HG03097 (cell line): ENCODE measurements at regions not wholly inside any gene's neighbourhood (a gene's known extent, or its start where the extent isn't known, plus 50 kb on each side); places are given as distances from the start of the nearest gene placed in this dataset.
A peak's percentile ranks its signal among the peaks of the same experiment; 100 is the strongest.
"Not testable (repeated sequence)": the region's sequence is repeated elsewhere in the genome, so short reads cannot be mapped to it uniquely, and the experiment has no call there.

Experiments used
- ATAC-seq: cut with Tn5 transposase; IDR thresholded peaks from one replicate; pipeline ENCODE4 v1.9.1; 2021; ENCODE audit not compliant: unreplicated experiment, low FRiP score

DNA sequence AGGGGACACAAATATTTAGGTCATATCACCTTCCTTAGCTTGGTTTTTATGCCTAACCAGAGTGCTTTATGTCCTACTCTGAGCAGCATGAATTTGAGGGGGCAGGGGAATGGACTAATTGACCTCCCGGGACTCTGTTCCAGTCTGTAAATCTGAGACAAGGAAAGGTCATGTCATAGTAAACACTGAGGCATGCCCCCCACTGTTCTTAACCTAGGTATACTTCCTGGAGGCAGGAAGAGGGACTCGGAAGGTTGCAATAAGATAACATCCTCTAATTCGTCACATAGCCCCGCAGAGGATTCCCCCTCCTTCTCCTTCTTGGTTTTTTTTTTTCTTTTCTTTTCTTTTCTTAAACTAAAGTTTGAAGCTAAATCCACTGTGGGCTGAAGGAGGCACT lies 540.3 kb upstream of the CADM1 start:
- ATAC-seq: no peak

DNA sequence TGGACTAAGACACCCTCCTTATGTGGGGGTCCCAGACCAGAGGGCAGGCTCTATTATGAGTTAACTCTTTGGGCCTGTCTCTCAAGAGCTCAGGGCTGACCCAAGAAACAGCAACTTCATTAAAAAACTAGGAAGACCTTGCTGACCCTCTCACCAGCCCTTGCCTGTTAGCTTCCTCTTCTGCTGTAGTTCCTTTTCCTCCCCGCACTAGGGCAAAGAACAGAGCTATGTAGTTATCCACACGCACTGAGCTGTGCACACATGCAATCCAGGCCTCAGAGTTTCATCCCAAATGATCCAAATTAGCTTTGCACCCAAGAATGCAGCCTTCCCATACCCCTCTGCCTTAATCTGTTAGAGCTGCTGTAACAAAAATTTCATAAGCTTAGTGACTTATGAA lies 539.6 kb upstream of the CADM1 start:
- ATAC-seq: no peak

DNA sequence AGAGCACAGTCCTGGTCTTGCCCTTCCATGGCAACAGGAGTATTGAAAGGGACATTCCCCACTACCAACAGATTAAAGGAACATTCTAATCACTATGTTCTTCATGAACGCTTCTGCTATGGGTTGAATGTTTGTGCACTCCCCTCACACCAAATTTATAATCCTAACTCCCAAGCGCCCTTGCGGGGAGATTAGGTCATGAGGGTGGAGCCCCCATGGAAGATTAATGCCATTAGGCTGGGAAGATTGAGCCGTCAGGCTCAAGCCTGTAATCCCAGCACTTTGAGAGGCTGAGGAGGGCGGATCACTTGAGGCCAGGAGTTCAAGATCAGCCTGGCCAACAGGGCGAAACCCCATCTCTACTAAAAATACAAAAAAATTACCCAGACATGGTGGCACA lies 538.8 kb upstream of the CADM1 start:
- not testable (repeated sequence) for ATAC-seq

DNA sequence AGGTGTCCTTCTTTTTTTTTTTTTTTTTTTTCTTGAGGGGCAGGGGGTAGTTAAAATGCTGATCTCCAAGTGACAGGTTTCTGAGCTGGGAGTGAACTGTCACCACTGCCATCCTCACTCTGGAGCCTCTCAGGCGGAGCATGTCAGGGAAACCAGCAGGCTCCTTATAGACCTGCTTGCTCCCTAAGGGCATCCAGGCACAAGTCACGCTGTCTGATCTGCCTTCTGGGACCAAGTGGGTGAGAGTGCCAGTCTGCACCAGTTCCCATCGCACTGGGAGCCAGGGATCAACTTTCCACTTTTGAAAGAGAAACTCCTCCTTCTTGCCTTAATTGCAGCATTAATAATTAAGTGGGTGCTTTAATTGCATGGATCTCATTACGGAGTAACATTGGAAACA lies 537.9 kb upstream of the CADM1 start:
- no peak for ATAC-seq

DNA sequence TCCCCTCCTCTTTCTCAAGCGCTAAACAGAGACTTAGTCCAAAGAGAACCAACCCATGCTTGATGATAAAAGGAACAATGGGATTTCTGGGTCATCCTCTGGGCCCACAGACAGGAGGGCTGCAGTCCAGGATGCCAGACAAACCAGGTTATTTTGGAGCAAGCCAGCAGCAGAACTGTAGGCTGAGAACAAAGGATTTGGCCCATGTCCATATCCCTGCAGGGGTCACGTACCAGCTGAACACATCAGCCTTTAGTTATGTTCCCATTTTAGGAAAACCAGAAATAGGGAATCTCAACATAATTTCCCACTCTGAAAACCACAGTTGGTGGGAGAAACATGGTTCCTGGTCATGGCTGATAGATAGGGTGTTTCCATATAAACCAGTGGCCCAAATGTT lies 533.6 kb upstream of the CADM1 start:
- ATAC-seq: no peak

DNA sequence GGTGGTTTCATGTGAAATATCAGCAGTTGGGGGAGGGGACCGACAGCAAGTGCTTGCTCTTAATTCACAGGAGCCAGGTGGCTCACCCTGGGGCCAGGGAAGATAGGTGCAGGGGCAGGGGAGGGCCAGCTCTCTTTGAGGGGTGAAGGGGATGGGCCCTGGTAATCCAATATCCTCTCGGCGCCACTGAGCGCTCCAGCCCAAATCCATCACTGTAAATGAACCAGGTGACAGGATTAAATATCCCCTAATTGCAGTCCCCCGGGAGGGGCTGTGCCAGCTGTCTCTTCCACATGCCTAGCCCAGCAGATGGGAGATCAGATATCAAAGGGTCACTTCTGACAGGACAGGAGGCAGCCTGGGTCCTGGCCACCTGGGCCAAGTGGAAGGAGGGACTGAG lies 531.8 kb upstream of the CADM1 start:
- no peak for ATAC-seq

DNA sequence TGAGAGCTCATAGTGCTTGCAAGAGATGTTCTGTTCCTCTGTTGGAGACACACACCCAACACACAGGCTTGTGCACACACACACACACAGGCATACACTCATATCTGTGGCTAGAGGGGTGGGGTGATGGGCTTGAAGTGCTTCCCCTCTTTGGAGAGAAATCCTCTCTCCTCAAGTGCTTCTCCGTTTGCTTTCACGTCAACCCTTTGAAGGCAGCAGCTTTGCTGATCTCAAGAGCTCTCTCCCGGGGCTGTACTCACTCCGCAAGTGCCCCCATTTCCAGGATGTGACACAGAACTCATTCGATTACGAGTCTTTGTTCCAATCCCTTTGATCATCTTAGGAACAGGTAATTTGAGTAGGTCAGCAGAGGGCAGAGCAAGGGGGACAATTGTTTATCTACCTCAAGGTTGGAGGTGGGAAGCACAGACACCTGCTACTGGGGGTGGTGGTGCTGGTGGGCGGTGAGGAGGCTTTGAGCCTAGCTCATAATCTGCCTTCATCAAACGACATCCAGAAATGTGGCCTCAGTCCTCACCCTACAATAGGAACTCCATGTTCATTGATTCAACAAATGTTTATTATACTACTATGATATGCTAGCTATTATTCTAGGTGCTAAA lies 529.8 kb upstream of the CADM1 start:
- no peak for ATAC-seq

DNA sequence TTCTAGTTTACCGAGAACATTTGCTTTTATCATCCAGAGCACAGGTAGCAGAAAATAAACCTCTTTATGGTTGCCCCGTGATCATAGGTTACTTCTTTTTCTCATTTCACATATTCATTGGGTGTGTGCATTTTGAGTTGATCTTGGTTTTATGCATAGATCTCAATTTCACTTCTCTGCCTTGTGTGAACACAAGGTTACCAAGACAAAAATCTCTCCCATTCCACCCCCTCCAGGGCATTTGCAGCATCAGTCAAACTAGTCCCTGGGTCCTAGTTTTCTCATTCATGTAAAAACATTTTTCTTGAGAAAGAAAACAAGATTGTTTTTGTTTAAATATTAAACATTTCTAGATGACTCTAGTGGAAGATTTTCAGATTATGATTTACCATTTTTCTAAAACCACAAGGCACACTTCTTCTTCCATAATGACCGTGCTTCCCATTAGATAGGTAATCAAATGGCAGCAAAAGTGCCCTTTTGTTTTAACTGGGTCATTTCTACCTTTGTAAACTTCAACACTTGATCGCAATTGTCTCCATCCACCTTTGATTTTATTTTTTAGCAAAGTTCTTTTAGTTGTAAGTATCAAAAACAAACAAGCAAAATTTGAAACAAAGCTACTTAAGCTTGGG lies 526.6 kb upstream of the CADM1 start:
- no peak for ATAC-seq

DNA sequence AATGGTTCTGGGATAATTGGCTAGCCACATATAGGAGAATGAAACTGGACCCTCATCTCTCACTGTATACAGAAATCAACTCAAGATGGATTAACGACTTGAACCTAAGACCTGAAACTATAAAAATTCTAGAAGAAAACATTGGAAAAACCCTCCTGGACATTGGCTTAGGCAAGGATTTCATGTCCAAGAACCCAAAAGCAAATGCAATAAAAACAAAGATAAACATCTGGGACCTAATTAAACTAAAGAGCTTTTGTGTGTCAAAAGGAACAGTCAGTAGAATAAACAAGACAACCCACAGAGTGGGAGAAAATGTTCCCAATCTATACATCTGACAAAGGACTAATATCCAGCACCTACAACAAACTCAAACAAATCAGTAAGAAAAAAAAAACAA lies 524.3 kb upstream of the CADM1 start:
- ATAC-seq: not testable (repeated sequence)

DNA sequence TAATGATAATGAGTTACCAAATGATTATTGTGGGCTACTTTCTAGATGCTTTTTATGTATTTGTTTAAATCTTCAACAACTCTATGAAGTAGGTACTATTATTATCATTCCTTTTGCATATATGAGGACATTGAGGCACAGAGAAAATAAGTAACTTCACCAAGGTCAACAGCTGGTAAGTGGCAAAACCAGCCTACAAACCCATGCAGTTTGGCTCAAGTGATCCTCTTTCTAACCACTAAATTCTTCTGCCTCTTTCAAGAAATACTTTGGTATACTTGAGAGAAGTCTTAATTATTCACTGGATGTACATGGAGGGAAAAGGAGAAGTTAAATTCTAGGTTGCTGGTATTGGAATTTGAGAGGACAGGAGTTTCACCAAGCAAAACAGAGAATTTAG lies 495.2 kb upstream of the CADM1 start:
- ATAC-seq: no peak

DNA sequence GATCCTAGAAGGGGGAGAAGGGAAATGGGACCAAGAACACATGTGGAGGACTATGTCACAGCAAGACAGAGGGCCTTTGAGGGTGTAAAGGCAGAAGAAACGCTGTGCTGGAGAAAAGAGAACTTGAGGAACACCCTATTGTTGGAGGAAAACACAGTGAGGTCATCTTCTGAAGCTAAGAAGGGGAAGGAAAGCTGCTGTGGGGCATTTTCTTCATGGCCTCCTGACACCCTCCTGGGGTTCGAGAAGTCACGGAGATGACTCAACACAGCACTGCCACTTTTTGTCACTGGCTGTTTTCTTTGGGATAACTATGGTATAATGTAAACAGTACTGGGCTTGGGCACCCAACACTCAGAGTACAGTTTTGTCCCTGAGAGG lies 492.6 kb upstream of the CADM1 start:
- peak; percentile 22 for ATAC-seq

DNA sequence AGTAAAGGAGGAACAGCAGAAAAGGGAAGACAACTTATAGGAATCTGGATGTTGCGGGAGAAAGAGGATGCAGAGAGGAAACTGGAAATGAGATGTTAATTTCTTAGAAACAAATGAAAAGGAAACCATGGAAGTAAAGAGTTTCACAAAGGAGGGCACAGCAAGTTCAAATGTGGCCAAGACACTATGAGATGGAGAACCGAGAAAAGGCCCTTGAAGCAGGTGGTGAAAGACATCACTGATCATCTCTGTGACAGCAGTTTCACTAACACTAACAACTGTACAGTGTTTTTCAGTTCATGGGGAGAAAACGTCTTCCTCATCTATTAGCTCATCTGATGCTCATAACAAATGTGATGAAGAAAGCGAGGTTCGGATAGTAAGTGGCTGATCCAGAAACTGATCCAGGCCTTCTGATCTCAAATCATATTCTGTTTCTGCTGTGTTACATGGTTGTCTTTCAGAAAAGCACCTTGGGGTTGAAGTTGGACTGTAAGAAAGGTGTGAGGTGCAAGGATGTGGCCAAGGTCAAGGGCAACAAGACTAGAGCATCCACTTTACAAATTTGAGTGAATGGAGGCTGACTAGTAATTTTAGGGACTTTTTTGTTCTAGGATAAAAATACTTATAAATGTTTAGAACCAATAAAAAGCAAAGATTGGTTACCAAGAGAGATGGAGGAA lies 492.1 kb upstream of the CADM1 start:
- ATAC-seq: peak; percentile 84

DNA sequence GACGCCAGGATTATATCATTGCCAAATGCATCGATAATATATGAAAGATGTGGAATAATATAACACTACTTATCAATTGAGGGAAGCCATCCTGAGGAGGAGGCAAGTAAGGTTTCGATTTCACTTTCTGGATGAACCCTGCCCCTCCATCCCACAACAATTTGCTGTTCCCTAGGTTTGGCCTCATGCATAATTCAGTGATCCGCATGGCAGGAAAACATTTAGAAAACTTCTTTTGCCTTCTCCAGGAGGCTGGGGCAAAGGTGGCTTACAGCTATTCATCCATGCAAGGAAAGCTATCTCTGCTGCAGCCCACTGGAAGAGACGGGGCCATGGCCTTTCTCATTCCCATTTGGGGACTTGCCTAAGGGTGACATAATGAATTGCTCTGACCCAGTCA lies 489.4 kb upstream of the CADM1 start:
- ATAC-seq: no peak

DNA sequence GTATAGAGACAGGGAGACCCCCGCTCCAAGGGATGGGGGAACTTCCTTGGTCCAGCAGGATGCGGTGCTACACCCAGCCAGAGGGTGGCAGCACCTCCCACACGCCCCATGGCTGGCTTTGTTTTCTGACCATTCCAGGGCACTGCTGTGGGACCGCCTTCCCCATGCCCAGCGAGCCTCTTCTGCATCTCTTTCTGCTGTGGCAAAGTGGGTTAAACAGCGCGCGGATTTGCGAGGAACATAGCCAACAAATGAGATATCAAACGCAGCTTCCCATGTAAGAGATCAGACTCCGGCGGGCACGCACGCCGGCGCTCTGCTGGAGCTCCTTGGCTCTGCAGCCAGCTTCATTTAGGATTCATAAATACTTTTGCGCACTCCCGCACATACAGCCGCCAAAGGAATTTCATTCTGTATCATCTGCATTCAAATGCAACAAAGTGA lies 485.8 kb upstream of the CADM1 start:
- ATAC-seq: no peak

DNA sequence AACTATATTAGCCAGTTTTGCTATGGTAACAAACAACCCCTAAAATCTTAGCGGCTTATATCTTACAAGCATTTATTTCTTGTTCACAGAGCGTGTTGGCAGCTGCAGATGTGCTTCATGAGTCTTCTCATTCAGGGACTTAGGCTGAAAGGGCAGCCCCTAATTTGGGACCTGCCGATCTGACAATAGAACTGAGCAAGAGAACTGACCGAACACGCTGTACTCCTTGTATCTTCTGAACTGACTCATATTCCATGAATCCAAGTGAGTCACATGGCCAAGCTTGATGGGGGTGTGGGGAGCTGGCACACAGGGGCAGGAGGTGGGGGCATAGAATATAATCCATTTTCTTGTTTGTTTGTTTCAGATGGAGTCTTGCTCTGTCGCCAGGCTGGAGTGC lies 481.7 kb upstream of the CADM1 start:
- no peak for ATAC-seq

DNA sequence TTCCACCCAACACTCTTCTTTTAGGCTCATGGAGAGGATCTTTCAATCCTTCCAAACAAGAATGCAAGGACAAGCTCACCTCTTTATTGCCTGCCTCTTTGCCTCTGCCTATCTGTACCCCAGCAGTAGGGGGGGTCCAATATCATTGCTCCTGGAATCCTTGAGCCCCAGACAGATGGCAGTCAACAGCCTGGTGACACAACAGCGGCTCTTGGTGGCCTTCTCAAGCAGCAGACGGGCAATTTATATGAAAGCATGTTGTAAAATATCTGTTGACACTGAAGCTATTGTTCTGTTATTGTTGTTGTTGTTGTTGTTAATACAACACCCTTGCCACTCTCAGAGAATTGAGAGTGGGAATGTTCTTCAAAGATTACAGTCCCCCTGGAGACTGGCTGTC lies 480.0 kb upstream of the CADM1 start:
- ATAC-seq: no peak

DNA sequence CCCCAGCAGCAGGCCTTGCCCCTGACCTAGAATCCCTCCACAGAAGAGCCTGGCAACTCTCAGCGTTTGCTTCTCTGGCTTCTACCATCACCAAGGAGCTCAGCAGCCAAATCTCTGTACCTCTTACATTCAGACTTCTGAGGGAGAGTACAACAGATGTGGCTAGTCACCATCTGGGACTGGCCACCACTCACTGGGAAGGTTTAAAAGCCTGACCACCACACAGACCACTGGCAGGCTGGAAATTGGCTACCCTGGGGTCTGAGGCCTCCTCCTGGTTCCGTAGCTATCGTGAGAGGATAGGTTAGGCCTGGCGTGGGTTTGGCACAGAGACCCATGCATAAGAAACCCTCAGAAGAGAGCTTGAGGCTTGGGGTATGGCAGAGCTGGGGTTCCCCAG lies 478.5 kb upstream of the CADM1 start:
- ATAC-seq: no peak

DNA sequence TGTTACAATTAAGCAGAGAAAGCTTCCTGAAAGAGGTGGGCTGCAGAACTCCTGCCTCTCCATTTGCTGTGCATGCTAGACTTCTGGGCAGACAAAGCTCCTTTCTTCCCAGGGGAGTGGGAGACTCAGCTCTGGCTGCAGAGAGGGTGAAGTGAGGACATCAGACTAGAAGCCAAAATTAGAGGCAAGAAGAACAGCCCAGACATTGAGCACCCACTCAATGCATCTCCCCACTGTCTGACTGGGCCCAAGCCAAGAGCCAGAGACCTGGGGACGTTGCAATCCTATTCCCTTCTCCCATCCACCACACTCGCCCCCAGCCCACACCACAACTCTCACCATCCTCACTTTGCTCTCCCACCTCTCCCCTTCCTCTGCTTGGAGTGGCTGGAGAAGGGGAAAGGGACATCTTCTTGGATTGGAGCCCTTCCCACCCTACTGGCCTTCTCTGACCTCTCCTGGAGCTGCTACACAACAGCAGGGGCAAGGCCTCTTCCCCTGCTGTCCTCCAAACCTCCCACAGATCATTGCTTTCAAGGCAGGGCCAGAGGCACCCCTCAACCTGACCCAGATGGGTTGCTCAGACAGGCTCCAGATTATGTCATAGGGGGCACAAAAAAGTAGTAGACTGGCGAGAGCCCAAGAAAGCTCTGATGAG lies 477.7 kb upstream of the CADM1 start:
- no peak for ATAC-seq

DNA sequence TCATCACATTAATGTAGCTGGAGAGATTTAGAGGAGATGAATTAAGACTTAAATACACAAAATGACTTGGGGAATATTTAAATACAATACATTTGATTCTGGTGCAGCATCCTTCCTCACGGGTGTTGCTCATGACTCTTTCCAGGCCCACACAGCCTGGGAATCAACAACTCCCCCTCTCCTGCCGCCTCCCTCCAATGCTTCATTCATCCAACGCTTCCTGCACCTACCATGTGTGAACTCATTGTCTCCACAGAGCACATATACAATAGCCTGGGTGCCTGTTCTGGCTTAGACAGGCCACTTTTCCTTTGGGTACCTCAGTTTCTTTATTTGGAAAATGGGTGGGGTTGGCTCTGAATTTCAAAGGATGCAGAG lies 476.9 kb upstream of the CADM1 start:
- no peak for ATAC-seq

DNA sequence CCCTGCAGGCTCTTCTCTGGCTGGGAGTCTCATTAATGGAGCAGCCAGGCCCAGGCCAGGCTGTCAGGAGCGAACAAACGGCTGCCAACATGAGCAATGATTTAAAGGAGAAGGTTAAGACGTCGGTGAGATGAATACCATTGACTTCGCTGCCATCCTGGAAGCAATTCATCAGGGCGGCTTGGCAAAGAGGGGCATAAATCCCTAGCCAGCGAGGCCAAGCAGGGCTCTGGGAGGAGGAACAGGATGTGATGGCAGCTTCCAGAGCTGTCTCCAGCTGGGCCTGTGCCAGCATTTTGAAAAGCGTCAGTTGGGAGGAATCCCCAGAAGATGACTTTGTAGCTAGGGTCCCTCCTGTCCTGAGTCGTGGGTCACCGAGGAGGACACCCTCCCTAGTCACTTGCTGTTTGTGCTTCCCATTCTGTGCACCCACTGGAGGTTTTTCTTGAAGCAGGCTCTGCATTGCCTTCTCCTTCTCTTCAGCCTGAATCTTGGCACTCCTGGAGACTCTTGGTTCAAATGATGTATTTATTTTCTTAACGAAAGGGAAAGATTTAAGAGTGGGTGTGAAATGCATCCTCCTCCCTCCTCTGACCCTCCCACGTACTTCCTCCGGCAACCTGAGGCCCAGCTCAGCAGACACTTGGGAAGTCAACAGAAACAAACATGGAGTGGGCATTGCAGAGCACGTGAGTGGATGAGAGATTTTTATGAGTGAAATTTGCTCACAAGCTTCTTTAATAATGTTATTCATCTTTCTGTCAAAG lies 476.3 kb upstream of the CADM1 start:
- ATAC-seq: no peak

DNA sequence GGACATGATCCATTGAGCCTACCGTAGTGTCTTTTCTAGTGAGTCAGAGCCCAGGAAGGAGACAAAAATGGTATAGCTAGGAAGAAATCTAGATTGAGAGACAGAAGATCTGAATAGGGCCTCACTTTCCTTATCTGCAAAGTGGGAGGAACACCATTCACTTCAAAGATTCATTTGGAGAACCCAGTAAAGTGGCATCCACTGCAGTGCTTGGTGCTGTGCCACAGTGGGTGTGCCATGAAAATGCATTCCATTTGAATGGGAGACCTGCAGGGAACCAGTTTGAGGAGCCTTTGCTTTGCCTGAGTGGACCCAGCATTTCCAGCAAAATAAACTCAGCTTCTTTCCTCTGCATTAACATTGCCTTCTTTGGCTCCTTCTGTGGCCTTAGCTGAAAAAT lies 470.5 kb upstream of the CADM1 start:
- ATAC-seq: no peak
